ENCODE measurements at regions not wholly inside any gene's neighbourhood (a gene's known extent, or its start where the extent isn't known, plus 50 kb on each side); places are given as distances from the start of the nearest gene placed in this dataset.
A peak's percentile ranks its signal among the peaks of the same experiment; 100 is the strongest.

DNA sequence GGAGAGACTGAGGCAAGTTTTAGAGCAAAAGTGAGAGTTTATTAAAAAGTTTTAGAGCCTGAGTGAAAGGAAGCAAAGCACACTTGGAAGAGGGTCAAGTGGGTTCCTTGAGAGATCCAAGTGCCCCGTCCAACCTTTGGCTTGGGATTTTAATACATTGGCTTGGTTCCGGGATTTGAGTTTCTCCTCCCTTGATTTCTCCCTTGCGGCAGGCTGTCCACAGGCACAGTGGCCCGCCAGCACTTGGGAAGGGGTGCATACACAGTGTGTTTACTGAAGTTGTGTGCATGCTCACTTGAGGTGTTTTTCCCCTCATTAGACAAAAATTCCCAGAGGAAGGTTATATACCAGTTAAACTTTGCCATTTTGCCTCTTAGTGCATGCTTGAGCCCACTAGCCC lies 333.5 kb downstream of the PCDH18 start:
- no peak for FAIRE-seq

DNA sequence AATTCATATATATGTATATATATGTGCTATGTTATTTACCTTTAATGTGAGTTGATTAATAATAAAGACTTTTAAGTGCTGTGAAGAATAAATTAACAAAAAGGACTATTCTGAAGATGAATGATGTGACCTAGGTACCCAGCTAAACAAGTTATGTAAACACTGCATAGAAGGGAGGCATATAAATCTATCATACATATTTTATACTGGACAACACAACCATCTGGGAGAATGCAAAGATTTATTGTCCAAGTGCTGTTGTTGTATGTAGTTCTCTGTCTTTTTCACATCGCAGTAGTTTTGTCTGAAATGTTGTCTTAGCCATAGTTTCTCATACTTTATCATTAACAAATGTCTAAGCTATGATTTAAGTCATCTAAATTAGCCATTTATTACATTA lies 337.6 kb downstream of the PCDH18 start:
- no peak for FAIRE-seq

DNA sequence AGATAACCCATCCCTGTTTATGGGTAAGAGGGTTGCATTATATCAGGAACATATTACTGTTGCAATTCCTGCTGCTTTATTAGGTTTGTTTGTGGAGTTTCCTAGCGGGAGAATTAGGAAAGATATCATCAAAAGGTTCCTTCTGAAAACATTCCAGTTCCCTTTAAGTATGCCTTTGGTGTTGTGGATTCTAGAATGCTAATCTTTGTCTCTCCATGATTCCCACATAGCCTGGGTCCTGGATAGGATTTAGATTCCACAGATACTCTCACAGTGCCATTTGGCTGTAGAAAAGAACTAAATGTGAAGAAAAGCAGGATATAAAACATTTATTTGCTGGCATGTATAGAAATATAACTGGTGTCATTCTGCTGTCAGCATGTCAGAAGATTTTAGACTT lies 338.7 kb downstream of the PCDH18 start:
- no peak for FAIRE-seq

DNA sequence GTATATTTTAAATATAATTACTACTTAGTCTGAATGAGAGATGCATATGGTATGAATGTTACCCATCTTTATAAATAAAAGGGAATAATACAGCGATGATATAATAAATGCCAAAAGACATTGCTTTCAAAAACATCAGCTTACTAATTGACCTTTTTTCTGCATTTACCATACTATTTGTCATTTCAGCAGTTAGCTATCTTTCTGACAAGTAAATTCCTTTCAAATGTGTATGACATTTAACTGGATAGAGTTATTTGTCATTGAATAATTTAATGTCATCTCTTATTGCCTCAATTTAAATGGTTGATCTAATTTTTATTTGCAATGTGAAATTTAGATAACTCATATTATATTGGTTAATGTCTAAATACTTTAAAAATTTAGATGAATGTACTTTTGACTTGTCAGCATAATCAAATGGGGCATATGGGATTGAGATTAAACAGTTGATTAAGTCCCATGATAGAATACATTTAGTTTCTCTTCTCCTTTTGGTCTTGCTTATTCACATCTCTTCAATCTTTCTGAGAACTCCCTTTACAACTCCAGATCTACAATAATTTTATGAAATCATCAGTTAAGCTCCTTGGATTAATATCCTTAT lies 350.9 kb downstream of the PCDH18 start:
- no peak for FAIRE-seq

DNA sequence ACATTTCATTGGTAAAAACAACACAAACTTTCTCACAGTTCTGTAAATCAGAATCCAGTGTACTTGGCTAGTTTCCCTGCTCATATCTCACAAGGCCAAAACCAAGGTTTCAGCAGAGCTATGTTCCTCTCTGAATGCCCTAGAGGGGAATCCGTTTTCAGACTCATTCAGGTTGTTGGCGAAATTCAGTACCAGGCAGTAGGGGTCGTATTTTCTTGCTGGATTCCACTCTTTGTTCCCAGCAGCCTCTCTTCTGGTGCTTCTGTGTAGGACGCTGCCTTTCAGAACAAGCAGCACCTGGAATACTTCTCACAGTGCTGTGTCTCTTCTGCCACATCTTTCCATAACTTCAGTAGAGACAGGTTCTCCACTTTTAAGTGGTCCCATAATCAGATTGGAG lies 351.9 kb downstream of the PCDH18 start:
- FAIRE-seq, result no peak

DNA sequence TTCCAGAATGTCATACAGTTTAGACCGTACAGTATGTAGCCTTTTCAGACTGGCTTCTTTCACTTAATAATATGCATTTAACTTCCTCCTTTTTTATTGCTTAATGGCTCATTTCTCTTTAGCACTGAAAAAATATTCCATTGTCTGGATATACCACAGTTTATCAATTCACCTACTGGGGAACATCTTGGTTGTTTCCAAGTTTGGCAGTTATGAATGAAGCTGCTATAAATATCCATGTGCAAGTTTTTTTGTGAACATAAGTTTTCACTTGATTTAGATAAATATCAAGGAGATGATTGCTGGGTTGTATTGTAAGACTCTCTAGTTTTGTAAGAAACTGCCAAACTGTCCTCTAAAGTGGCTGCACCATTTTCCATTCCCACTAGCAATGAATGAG lies 375.5 kb downstream of the PCDH18 start:
- FAIRE-seq, result no peak

DNA sequence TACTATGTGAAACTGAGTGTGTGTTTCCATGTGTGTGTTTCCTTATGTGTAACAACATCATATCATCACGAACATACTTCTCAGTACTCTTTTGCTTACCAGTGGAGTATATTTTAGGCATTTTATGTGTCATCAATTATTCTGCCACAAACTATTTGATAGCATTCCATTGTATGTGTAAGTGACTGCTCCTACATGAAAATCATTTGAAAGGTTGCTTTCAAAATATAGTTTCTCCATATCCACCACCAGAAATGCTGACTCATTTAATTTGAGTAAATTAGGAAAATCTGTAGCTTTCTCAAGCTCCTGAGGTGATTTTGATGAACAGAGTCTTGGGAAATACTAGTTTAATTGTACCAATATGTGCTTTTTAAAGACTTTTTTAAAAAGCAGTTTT lies 376.2 kb downstream of the PCDH18 start:
- FAIRE-seq, result no peak

DNA sequence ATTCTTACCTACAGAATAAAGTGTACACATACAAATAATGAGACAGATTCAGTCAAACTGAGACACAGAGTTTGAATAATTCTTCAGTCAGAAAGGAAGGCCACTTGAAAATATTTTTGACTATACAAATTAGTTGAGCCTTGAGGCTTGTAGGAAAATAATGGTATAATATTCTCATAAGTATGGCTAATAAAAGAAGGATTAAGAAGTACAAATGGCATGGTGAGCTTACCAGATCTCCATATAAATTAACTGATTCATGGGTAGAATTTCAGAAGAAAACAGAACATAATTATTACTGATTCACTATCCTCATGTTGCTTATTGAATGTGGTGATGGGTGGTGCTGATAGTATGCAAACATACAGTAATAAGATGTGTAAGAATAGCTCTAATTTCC lies 401.1 kb downstream of the PCDH18 start:
- FAIRE-seq, result no peak

DNA sequence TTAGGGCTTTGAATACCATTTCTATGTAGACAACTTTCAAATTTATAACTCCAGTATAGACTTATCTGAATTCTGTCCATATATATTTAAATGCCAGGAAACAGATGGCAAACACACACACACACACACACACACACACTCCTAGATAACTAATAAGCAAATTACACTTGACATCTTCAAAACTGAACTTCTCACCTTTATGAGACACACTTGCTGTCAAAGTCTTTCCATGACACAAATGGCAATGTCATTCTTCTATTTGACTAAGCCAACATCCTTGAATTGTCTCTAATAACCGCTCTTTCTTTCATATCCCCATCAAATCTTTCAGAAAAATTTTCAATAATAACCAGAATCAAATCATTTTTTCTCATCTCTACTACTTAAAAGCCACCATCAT lies 402.4 kb downstream of the PCDH18 start:
- FAIRE-seq, result no peak

DNA sequence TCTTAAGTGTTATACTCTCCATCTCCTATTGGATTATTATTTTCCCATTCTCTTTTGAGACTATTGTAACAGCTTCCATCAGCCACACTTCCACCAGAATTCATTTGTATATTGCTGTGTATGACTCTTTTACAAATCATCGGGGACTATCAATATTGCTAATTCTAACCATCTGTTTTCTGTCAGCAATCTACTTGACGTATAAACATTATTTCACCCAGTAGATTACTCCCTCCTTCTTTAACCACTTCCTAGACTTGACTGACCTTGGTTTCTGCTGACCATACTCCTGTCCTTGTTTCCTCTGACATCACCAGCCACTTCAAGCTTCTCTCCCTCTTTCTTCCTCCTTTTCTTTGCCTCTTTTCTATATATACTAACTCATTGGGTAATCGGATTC lies 402.9 kb downstream of the PCDH18 start:
- FAIRE-seq, result no peak

DNA sequence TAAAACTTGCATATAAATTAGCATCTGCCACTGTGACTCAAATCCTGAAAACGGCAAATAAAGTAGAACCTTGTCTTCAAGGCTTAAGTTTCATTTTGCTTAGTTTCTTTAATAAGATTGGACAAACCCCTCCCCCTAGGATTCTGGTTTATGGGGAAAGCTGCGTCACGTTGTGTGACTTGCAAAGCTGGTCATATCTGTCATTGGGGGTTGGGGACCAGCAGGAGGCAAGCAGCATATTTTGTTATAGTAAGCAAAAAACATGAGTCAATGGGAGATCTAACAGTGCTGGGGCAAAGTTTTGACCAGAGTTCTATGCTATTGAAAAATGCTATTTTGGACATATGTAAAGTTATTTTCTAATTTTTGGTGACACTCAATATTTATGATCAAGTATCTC lies 407.3 kb downstream of the PCDH18 start:
- no peak for FAIRE-seq

DNA sequence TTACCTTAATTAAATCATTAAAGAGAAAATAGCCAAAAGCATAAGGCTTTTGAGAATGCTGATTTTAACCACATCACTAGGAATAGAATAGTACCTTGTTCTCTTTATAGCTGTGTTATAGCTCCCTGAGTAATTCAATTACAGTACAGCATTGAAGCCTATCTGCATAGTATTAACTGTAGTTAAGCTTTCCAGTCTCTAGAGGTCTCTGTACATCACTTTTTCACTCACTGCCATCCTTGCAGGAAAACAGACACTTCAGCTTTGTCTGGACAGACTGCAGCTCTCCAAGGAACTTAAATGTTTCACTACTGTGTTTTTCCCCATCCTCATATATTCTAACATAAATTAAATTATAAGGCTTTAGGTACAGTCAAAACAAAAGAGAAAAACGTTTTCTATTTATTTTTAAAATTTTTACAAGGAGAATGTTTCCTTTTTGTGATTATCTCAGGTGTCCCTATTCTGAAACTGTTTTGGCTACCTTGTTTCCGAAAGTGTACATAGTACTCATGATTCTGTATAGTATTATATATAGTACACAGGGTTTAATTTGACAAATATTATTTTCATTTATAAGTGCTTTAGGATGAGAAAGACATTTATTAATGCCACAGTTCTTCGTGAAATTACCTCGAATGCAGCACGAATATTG lies 407.9 kb downstream of the PCDH18 start:
- peak; percentile 94 for FAIRE-seq

DNA sequence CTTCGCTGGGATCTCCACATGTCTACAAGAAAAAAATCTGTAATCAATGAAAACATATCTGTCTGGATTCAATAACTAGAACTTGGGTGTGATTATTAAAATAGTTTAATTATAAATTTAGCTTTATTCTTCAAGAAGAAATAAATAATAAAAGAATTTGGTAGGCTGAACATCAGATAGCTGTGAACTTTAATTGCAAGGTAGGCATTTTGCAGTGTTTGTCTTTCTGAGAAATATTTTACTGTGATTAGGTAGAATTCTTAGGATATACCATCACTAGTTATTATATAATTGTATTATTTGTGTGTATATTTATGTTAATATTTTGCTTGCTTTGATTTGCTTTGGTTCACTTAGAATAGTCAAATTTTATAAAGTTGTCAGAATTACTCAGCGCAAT lies 409.4 kb downstream of the PCDH18 start:
- no peak for FAIRE-seq

DNA sequence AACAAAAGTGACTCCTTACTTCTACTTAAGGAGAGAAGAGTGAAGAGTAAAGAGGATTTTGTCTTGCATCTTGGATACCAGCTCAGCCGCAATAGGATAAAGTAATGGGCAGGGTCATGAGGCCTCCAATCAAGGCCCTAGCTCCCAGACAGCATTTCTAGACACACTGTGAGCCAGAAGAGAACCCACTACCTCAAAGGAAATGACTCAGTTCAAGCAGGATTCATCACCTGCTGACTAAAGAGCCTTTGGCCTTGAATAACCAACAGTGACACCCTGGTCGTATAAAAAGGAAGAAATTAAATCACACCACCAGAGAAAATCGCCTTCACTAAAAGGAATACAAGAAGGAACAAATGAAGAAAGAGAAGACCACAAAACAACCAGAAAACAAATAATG lies 416.1 kb downstream of the PCDH18 start:
- no peak for FAIRE-seq

DNA sequence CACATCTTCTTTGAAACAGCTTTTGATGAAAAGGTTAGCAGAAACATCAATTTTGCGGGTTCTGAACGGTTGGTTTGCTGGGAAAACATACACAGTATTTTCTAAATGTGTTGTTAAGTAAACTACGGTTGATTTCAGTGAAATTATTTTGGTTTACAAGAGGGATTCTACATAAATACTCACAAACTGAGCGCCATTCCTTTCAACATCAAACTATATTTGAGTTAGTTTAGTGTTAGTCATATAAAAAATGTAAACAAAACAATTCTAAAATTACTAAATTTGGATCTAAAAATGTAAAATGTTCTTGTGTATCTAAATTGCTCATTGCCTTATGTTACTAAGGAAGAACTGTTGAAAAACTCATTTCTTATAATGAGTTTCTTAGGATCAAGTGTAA lies 425.6 kb downstream of the PCDH18 start:
- peak; percentile 72 for FAIRE-seq

DNA sequence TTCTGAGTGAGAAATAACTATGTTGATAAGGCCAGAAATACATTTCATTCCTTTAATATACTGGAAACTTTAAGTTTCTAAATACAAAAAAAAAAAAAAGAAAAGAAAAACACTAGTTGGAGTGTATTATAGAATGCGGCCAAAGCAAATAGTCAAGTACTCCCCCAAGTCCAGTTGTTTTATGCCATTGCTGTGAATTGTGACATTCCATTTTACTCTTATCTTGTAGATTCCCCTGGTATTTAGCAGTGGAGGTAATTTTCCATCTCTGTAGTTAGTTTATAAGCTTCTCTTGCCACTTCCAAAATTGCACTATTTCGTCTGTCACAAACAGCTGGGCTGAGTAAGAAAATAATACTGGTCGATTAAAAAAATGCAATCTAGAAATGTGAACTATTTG lies 426.0 kb downstream of the PCDH18 start:
- FAIRE-seq, result no peak

DNA sequence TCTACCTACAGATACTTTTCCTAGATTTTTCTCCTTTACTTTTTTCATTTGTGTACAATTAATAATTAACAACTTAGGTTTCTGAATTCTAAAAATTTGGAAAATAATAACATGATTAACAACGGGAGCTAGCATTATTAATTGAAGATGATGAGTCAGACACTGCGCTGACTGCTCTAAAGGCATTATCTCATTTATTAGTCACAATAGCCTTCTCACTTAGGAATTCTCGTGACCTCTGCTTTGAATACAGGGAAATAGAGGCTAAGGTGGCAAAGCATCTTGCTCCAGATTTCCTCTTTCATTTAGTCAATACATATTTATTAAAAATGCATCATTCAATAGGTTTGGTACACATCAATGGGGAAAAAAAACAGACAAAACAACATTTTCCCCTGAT lies 441.3 kb downstream of the PCDH18 start:
- FAIRE-seq, result no peak

DNA sequence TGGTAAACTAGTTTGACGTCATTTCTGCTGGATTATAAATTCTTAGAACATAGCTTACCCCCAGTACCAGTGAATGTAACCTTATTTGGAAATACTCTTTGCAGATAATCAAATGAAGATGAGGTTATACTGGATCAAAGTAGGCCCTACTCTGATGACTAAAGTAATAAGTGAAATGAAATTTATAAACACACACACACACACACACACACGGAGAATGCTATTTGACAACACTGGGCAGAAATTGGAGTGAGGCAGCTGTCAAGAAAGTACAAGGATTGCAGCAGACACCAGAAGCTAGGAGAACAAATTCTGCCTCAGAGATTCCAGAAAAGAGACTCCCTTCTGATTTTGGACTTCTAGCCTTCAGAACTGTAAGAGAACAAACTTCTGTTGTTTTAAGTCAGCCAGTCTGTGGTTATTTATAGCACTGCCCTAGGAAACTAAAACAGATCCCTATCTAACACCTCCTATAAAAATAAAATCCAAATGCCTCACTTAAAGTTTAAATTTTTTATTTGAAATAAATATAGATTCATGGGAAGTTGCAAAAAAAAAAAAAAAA lies 448.6 kb downstream of the PCDH18 start:
- no peak for FAIRE-seq

DNA sequence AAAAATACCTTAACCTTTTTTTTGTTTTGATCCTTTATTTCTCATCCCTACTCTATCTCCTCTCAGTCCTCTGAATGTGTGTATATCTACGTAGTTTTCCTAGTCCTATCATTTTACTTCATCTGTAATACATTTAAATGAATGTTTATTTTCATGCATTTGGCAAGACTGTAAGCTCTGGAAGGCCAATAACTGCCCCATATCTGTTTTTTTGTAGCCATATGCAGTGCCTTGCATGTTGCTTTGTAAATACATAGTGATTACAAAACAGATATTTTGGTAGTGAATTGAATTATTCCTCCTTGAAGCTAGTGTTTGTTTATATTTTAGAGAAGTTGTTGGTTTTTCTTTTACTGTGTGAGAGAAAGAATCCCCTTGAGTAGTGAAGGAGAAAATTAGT lies 450.2 kb downstream of the PCDH18 start:
- FAIRE-seq, result peak; percentile 96

DNA sequence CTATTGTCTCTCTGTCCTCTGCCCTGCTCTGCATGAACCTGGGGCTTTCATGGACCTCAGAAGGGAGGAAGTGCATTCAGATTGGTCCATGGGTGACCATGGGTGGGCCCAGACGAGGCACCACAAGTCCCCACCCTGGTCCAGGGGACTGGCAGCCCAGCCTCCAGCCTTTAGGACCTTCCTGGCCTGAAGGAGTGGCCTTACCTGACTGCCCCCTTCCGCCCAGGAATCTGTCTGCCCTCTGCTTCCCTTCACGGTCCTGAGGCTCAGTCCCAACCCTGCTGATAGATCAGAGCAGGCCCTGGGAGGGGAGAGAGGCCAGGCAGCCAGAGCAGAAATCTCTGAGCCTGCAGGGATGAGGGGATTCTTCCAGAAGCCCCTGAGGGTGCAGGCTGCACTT lies 455.4 kb downstream of the PCDH18 start:
- FAIRE-seq, result no peak

DNA sequence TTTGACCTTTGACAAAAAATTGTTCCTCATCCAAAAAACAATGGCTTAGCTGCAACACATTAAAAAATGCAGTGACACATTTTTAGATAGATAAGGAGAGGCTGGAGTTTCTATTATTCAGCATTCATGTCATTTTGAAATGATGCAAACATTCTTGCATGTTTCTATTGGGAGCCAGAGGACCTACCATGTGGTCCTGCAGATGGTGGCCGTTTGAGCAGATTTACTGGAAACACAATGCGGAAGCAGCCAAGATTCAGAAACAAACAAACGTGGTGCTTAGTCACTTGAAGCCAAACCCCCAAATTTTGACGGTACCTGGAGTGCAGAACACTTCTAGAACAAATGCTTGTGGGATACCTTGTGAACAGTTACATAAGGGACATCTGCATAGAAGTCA lies 456.7 kb downstream of the PCDH18 start:
- no peak for FAIRE-seq

DNA sequence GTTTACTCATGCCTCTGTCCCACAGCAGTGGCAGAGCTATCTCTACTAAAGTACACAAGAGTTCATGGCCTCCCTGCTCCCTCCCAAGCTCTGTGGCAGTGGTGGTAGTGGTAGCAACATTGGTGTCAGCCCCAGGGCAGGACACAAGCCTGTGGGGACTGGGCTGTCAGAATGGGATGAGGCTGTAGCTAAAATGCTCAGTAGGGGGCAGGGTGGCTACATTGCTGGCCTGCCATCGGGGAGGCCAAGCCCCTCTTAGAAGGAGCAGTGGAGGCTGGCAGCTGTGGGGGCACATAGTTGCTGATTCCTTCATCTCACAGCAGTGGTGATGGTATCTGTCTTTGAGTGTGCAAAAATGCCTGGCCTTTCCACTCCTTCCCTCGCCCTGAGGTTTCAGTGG lies 461.7 kb downstream of the PCDH18 start:
- no peak for FAIRE-seq

DNA sequence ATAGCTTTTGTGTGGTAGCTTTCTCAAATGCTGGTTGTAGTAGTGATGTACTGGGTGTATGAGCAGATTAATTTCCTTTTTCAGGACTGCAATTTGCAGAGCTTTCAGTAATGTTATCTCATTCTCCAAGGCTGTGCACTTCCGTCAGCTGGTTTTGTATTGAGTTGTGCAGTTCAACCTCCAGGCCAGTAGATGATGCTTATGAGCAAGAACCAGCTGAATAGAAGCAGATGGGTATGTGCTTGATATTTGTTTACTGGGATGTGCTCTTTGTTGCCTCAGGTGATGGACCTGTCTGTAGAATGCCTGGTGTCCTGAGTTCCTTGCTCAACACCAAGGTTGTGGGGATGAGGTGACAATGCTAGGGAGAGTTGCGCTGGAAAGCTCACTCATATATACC lies 462.8 kb downstream of the PCDH18 start:
- FAIRE-seq, result no peak

DNA sequence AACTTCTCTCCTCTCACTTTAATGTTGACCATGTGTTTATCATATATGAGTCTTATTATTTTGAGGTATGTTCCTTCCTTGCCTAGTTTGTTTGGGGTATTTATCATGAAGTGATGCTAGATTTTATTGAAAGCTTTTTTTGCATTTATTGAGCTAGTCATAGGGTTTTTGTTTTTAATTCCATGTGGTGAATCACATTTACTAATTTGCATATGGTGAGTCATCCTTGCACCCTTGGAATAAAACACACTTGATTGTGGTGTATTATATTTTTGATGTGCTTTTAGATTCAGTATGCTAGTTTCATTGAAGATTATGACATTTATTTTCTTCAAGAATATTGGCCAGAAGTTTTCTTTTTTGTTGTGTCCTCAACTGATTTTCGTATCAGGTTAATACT lies 464.6 kb downstream of the PCDH18 start:
- no peak for FAIRE-seq

DNA sequence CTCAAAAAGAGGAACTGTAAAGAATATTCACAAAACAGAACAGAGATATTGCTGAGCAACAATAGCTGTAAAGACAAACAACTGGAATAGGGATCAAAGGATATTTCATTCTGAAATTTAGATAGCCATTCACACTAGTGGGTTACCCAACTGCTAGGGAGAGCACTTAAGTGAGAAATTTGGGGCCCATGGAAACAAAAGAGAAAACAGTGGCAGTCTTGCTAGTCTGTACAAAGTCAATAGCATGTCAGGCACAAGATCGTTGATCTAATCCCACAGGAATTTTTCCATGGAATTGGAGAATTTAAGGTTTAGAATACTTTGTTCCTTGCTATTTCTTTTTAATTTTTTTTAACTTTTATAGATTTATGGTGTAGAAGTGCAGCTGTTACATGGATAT lies 467.0 kb downstream of the PCDH18 start:
- no peak for FAIRE-seq
